B cell (primary cell): ENCODE measurements at regions not wholly inside any gene's neighbourhood (a gene's known extent, or its start where the extent isn't known, plus 50 kb on each side); places are given as distances from the start of the nearest gene placed in this dataset.

ENCODE experiments used
- ATAC-seq: fragments of 200-7000 bp; cut with Tn5 transposase; one replicate; pipeline ENCODE4 v1.10.0; 2021; ENCODE audit warnings: low read depth, mild to moderate bottlenecking, moderate number of reproducible peaks, moderate library complexity
- CTCF ChIA-PET: fragments of 350-600 bp; sonication (Branson Sonifier 250); formaldehyde crosslinking; loops from one replicate; lab custom pipeline; 2021; ENCODE audit warnings: antibody characterized with exemption, inconsistent platforms; lab: Charles Lee
- POLR2A ChIA-PET: fragments of 350-600 bp; sonication (Branson Sonifier 250); formaldehyde crosslinking; loops from one replicate; lab custom pipeline; 2021; ENCODE audit warnings: antibody characterized with exemption; lab: Charles Lee
- DNase-seq: peaks from one replicate; pipeline ENCODE4 v3.0.0; 2013
- H2AFZ ChIP-seq: 2 replicates; pipeline ENCODE4 v1.6.1; 2012; ENCODE audit warnings: mild to moderate bottlenecking, low read depth, low read length; ENCODE audit not compliant: insufficient read depth, poor library complexity, severe bottlenecking
- H3K27ac ChIP-seq, 2 donors: 1 replicate in 1 of 2; 2 replicates in 1 of 2; pipeline ENCODE4 v1.5.1; 2012 to 2013; ENCODE audit warnings: low read length in 2 of 2, mild to moderate bottlenecking in 2 of 2, moderate library complexity in 1 of 2
- H3K27me3 ChIP-seq, 4 experiments: fragments of 200-600 bp in 1 of 4; sonication (generic) in 1 of 4; replicated peaks in 1 of 4; 1 replicate in 2 of 4; 2 replicates in 2 of 4; pipeline versions ENCODE4 v1.6.1 to v1.7.0; 2013 to 2016; ENCODE audit warnings: low read length in 3 of 4, mild to moderate bottlenecking in 2 of 4, mixed read lengths in 1 of 4, moderate library complexity in 1 of 4; ENCODE audit not compliant: insufficient read depth in 4 of 4, control insufficient read depth in 3 of 4; ENCODE audit errors: control extremely low read depth in 1 of 4
- H3K36me3 ChIP-seq, 2 experiments: replicated peaks in 1 of 2; 1 replicate in 1 of 2; 2 replicates in 1 of 2; pipeline versions ENCODE4 v1.6.1 to v1.7.1; 2013; ENCODE audit warnings: low read length in 1 of 2; ENCODE audit not compliant: insufficient read depth in 2 of 2, control insufficient read depth in 1 of 2; ENCODE audit errors: control extremely low read depth in 1 of 2, extremely low read depth in 1 of 2
- H3K4me1 ChIP-seq, 2 donors: fragments of 200-600 bp in 1 of 2; sonication (generic) in 1 of 2; 1 replicate in 1 of 2; 2 replicates in 1 of 2; pipeline versions ENCODE4 v1.5.1 to v1.6.1; 2013 to 2017; ENCODE audit warnings: low read length in 2 of 2; ENCODE audit not compliant: control insufficient read depth in 2 of 2, insufficient read depth in 2 of 2
- H3K4me2 ChIP-seq: replicated peaks from 2 replicates; pipeline ENCODE3; 2012; ENCODE audit warnings: mild to moderate bottlenecking, low read depth, low read length; ENCODE audit not compliant: poor library complexity, severe bottlenecking
- H3K4me3 ChIP-seq, 5 experiments: fragments of 200-600 bp in 1 of 5; sonication (generic) in 1 of 5; 1 replicate in 3 of 5; 2 replicates in 2 of 5; pipeline versions ENCODE4 v1.5.1 to v1.7.0; 2011 to 2016; ENCODE audit warnings: low read length in 4 of 5, mild to moderate bottlenecking in 4 of 5, low read depth in 2 of 5, control low read depth in 1 of 5, moderate library complexity in 1 of 5; ENCODE audit not compliant: insufficient read depth in 1 of 5; ENCODE audit errors: control extremely low read depth in 1 of 5, extremely low read depth in 1 of 5
- H3K79me2 ChIP-seq: fragments of 200-600 bp; sonication (generic); one replicate; pipeline ENCODE4 v1.6.0; 2016; ENCODE audit warnings: low read length; ENCODE audit not compliant: control insufficient read depth, insufficient read depth
- H3K9ac ChIP-seq: fragments of 200-600 bp; sonication (generic); 2 replicates; pipeline ENCODE4 v1.6.1; 2017; ENCODE audit warnings: mild to moderate bottlenecking, low read length, moderate library complexity
- H3K9me3 ChIP-seq, 3 donors: one replicate each; pipeline versions ENCODE4 v1.6.1 to v1.7.1; 2013; ENCODE audit warnings: low read length in 2 of 3; ENCODE audit not compliant: control insufficient read depth in 2 of 3, insufficient read depth in 1 of 3; ENCODE audit errors: control extremely low read depth in 1 of 3
- H4K20me1 ChIP-seq: 2 replicates; pipeline ENCODE4 v1.6.0; 2012; ENCODE audit warnings: mild to moderate bottlenecking, low read length; ENCODE audit not compliant: insufficient read depth, control insufficient read depth, poor library complexity, severe bottlenecking
- H3K27ac Mint-ChIP-seq: one replicate; pipeline ENCODE4 v1.8.0; 2021; ENCODE audit warnings: mixed read lengths
- H3K27me3 Mint-ChIP-seq: one replicate; pipeline ENCODE4 v1.8.0; 2021; ENCODE audit warnings: mixed read lengths
- H3K4me1 Mint-ChIP-seq: one replicate; pipeline ENCODE4 v1.8.0; 2021; ENCODE audit warnings: mixed read lengths
- H3K4me3 Mint-ChIP-seq: one replicate; pipeline ENCODE4 v1.8.0; 2021; ENCODE audit warnings: mixed read lengths
- H3K9me3 Mint-ChIP-seq: one replicate; pipeline ENCODE4 v1.8.0; 2022; ENCODE audit warnings: mixed read lengths; ENCODE audit not compliant: insufficient read depth
- CTCF ChIP-seq: fragments of 200-600 bp; IDR thresholded peaks from one replicate; pipeline ENCODE4 v1.8.0; 2022; ENCODE audit warnings: antibody characterized with exemption, mild to moderate bottlenecking
- EZH2 ChIP-seq: IDR thresholded peaks from 2 replicates; pipeline ENCODE4 v1.6.1; 2012; ENCODE audit warnings: borderline replicate concordance, low read depth, mild to moderate bottlenecking, moderate library complexity, low read length; ENCODE audit not compliant: insufficient read depth, poor library complexity, severe bottlenecking
- WGBS: methylation state at CpG from one replicate; pipeline ENCODE4 v1.1.5; 2013; ENCODE audit warnings: missing lambda C conversion rate; ENCODE audit not compliant: insufficient coverage; 5-methylcytosine and 5-hydroxymethylcytosine counted together
- intact Hi-C: fragments of 100-400 bp; cut with micrococcal nuclease; formaldehyde crosslinking; loops from one replicate; pipeline ENCODE4 v1.10.0; 2022

- TF ChIP-seq EZH2 = no peak
- no peak for TF ChIP-seq CTCF
- Histone ChIP-seq H3K4me2 (no peak overlapping the region), H3K4me1 (no peaks in the 10 kb centered on the region), H3K9me3 (no peaks in the 10 kb centered on the region), H4K20me1 (no peaks in the 10 kb centered on the region), H3K36me3 (no peaks in the 10 kb centered on the region), H3K79me2 (no peaks in the 10 kb centered on the region), H3K4me3 (no peak overlapping the region), H2AFZ (no peak overlapping the region), H3K27ac (no peak overlapping the region), H3K9ac (no peak overlapping the region), H3K27me3 (no peaks in the 10 kb centered on the region)
- ChIA-PET CTCF (no interaction called here), POLR2A (no interaction called here)
- Mint-ChIP-seq H3K27me3 (no peaks in the 10 kb centered on the region), H3K9me3 (peaks cover 3% of the 10 kb centered on the region), H3K4me1 (no peaks in the 10 kb centered on the region), H3K27ac (no peak overlapping the region), H3K4me3 (no peak overlapping the region)
- WGBS = 58% methylated on average over 3 of the region's 7 CpGs
- DNase-seq (no peak), ATAC-seq (no peak)
- intact Hi-C loops = no loop called here
Measured at GRCh38 chr5:118647587-118647986, 340.8 kb downstream of the DTWD2 start.

- Histone ChIP-seq H3K79me2 (no peaks in the 10 kb centered on the region), H3K36me3 (no peaks in the 10 kb centered on the region), H3K27ac (no peak overlapping the region), H3K4me1 (no peaks in the 10 kb centered on the region), H3K4me3 (no peak overlapping the region), H3K27me3 (no peaks in the 10 kb centered on the region), H3K9ac (no peak overlapping the region), H3K4me2 (no peak overlapping the region), H3K9me3 (no peaks in the 10 kb centered on the region), H2AFZ (no peak overlapping the region), H4K20me1 (no peaks in the 10 kb centered on the region)
- TF ChIP-seq EZH2 (no peak), CTCF (no peak)
- no peaks in the 10 kb centered on the region for H3K4me1 Mint-ChIP-seq
- ATAC-seq (no peak), DNase-seq (no peak)
- H3K27me3 Mint-ChIP-seq = no peaks in the 10 kb centered on the region
- H3K27ac Mint-ChIP-seq = no peak overlapping the region
- intact Hi-C loops = no loop called here
- ChIA-PET CTCF (no interaction called here), POLR2A (no interaction called here)
- H3K4me3 Mint-ChIP-seq = no peak overlapping the region
- 91% methylated on average over 1 of the region's 6 CpGs for WGBS
- peaks cover 3% of the 10 kb centered on the region for H3K9me3 Mint-ChIP-seq
Measured at GRCh38 chr5:118646917-118647316, 341.4 kb downstream of the DTWD2 start.
